GM19351 (cell line): ENCODE measurements at regions not wholly inside any gene's neighbourhood (a gene's known extent, or its start where the extent isn't known, plus 50 kb on each side); places are given as distances from the start of the nearest gene placed in this dataset.

Experiments
- ATAC-seq: cut with Tn5 transposase; IDR thresholded peaks from one replicate; pipeline ENCODE4 v1.9.1; 2021; ENCODE audit warnings: mild to moderate bottlenecking, moderate library complexity; ENCODE audit not compliant: unreplicated experiment

GRCh38 chr18:70446063-70446462 is 157.2 kb downstream of the SOCS6 start:
- ATAC-seq = no peak

DNA sequence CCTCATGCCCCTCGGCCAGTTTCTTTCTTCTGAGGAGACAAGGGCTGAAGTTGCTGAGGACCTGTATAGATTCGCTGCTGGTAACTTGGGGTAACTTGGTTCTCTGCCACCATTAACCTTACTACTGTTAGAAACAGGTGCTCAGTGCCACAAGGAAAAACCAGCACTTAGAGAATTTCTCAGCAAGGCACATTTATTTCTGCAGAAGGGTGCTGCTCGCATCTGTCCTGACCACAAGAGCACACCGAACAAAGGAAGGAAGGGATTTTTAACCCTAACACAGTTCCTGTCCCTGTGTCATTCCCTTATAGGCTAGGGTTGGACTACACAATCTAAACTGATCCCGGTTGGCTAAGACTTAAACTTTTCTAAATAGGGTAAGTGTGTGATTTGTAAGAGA is 154.1 kb downstream of the SOCS6 start:
- no peak for ATAC-seq

DNA sequence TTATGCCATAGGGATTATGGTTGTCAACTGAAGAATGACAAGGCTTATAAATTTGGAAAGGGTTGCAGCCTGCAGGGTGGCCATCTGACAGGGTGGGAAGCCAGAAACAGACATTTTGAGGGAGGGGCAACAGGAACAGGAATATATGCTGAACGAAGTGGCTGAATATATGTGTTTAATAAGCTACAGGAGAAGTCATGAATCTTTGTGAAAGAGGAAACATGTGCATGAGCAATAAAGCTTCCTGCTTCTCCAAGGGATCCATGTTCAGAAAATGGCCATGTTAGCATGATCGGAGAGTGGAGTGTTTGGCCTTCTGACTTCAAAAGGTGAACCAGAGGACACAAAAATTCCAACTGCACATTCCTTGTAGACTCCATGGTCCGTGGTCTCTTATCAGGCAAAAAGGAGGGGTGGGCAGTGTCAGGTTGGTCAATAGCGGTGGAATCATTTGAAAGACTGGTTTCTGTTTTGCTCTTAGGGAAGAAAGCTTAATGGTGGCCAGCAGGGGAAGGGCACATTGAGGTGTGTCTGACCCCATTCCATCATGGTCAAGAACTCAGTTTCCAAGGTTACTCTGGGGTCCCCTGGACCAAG is 144.1 kb downstream of the SOCS6 start:
- ATAC-seq = no peak

DNA sequence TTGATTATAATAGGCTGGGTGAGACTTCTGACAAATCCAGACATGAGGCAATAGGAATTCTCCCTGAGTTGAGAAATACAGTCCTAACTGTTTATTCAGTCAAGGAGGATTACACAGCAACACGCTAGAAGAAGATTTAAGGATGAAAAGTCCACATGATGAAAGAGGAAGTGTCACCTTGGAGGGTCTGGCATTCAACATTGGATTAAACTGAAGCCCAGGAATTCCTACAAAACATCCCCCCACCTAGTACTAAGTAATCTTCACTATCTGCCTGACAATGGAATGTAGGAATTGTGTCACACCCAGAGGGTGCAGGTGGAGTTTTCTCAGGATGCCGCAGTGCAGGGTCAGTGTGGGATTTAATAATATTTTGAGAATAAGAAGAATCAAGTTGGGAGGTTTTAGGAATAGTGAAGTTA is 142.4 kb downstream of the SOCS6 start:
- ATAC-seq = no peak

- no peak for ATAC-seq
Measured at GRCh38 chr18:70430501-70431173, 141.8 kb downstream of the SOCS6 start.

- ATAC-seq = no peak
Measured at GRCh38 chr18:70429847-70430500, 141.1 kb downstream of the SOCS6 start.

GRCh38 chr18:70428439-70428838 is 139.6 kb downstream of the SOCS6 start:
- ATAC-seq = peak; percentile 99

DNA sequence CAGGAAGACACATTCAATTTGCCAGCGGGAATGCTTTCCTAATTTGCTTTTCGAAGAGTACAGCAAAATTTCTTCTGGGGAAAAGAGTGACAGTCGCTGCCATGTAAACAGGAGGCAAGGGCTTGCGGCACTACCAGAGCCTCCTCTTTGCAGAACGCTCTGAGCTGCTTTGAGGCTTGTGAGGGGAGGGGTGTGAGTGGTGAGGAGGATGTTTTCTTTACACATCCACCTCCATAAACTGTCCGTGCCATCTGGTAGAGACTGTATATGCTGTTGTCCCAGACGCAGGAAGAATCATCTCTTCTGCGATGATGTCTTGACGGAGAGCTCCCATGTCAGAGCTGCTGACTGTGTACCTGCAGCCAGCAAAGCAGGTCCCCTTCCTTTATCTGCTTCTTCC is 138.0 kb downstream of the SOCS6 start:
- ATAC-seq = no peak

DNA sequence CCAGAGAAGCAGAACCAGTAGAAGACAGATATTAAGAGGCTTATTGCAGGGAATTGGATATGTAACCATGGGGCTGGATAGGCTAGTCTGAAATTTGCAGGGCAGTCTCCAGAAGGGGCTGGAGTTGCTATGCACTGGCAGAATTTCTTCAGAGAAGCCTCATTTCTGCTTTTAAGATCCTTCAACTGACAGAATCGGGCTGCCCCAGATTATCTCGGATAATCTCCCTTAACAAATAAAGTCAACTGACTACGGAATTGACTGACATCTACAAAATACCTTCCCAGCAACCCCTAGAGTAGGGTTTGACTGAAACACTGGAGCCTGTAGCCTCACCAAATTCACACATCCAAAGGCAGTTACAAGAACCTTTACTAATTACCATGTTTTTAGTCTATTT is 136.4 kb downstream of the SOCS6 start:
- no peak for ATAC-seq

GRCh38 chr18:70423988-70424387 is 135.1 kb downstream of the SOCS6 start:
- no peak for ATAC-seq

- ATAC-seq = no peak
Measured at GRCh38 chr18:70423120-70423519, 134.3 kb downstream of the SOCS6 start.

DNA sequence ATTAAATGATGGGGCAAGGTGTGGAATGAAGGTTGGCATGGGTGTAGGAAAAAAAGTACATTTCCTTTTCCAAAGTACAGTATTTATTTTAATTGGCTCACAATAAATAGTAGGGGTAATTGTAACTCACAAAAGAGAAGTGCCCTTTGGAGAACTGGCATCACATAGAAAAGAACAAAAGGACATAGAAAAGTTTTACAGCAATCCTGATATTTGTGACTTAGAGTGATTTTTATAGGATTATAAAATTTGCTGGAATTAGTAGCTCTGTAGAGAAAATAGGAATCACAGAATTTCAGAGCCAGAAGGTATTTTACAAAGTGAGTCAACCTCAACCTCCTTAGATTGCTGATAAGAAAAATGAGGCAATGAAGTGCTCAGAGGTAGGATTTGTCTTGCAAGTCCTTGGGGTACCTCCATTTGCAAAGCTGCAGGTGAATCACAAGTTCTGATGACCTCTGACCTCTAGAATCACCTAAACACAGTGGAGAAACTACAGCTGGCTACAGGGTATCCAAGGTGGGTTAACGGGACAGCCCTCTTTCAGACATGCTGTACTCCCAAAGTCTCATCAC is 133.6 kb downstream of the SOCS6 start:
- ATAC-seq = no peak

DNA sequence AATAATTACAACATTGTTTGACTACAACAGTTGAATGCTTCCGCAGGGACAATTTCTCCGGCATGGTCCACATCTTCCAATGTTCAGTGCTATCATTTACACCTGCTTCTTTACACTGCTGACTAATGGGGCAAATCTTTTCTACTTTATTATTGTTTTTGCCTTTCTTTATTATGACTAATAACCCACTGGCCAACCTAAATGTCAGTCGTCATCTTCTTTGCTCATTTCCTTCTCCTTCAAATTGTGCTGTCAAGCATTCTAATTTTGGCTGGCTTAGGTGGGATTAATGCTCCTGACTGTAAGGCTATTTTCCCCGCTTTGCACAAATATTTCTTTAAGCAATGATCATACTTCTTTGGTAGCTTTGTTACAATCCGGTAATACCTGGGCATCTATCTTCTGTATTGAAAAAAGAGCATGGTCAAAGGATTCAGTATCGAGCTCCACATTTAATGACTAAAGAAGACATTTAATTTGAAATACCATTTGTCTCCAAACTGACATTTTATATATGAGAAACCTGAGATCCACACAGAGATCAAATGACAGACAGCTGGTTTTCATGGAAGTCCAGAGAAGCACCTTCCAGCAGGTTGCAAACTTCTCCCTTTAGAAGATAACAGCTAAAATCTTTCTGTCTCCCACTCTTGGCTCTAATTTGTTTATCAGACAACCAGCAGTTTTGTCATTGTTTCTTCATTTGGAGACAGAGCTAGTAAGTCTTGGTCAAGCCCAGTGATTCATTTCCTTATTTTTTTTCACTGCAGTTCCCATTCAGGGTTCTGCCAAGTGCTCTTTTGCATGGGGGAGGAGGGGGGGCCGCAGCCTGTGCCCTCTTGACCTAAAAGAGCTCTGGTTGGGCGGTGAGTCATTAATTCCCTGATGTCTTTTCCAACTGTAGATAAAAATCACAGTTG is 132.9 kb downstream of the SOCS6 start:
- no peak for ATAC-seq

DNA sequence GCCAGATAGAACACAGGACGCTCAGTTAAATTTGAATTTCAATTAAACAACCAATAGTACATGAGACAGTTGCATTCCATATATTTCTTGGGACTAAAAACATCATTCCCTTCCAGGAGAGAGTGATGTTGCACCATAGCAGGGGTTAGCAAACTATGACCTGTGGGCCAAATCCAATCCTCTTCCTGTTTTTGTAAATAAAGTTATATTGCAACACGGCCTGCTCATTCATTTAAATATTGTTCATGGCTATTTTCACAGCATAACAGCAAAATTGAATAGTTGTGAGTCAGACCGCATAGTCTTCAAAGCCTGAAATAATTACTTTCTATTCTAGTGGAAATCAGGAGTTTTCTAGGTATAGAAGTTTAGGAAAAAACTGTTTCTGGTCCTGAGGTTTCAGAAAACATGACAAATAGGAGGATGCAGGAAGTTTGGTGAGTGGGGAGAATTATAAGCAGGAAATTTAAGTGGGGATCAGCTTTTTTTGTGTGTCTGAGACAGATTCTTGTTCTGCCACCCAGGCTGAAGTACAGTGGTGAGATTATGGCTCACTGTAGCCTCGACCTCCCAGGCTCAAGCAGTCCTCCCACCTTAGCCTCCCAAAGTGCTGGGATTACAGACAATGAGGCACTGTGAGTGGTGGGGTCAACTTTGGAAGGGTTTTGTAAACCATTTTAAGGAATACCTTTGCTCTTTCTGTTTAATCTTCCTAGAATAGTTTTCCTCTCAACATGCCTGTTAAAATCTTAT is 131.5 kb downstream of the SOCS6 start:
- no peak for ATAC-seq

DNA sequence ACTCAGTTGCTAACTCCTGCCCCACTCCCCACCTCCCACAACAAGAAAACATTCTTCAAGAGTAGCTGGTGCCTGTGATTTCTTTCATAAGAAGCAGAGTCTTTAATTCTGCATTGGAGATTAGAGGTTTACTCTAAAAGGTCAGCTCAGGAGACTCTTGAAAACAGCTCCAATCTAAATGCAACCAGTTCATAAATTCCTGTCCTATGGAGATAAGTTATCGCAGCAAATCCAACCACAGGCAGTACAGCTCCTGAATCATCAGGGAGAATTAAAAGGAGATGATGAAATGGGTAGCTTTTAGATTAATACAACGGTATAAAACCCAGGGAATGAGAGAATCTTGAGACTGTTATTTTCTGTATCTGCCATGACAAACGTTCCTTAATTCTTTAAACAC is 130.7 kb downstream of the SOCS6 start:
- ATAC-seq = no peak

GRCh38 chr18:70418546-70419311 is 129.9 kb downstream of the SOCS6 start:
- peak; percentile 100 for ATAC-seq

DNA sequence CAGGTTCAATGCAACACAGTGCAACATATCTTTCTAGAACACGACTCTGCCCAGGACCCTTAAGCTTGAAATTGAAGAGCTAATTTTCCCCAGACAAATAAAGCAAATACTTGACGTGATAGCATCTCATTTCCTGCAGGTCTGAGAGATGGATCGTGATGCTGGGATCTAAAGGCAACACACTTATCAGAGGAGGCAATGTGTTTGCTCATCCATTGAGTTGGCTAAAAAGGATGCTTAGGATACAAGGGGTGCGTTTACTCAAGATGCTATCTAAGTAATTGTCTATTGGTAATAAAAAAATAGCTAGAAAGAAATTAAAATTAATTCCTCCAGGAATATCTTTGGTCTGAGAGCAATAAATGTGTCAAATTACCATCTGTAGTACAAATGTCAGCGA is 129.0 kb downstream of the SOCS6 start:
- ATAC-seq = no peak

- ATAC-seq = no peak
Measured at GRCh38 chr18:70416496-70416895, 127.7 kb downstream of the SOCS6 start.

- ATAC-seq = no peak
Measured at GRCh38 chr18:70415823-70416488, 127.1 kb downstream of the SOCS6 start.
